Kidney (tissue), 13 donors: ENCODE measurements at regions not wholly inside any gene's neighbourhood (a gene's known extent, or its start where the extent isn't known, plus 50 kb on each side); places are given as distances from the start of the nearest gene placed in this dataset.

ENCODE experiments used
- DNase-seq, 5 donors: peaks; one replicate each; pipeline ENCODE4 v3.0.0-alpha.2; 2013 to 2020
- FAIRE-seq: peaks from 2 replicates; lab custom pipeline; 2012; peaks lifted over from hg19 to GRCh38; lab: Jason Lieb, UNC
- H3K27ac ChIP-seq, 2 donors: one replicate each; pipeline ENCODE4 v1.7.0; 2013; ENCODE audit warnings: low read depth in 2 of 2, low read length in 2 of 2, inconsistent platforms in 1 of 2
- H3K27me3 ChIP-seq: one replicate; pipeline ENCODE4 v1.7.1; 2013; ENCODE audit warnings: low read length, inconsistent platforms; ENCODE audit not compliant: control insufficient read depth, insufficient read depth
- H3K36me3 ChIP-seq, 3 donors: one replicate each; pipeline versions ENCODE4 v1.7.0 to v1.7.1; 2013; ENCODE audit warnings: low read length in 3 of 3, control low read depth in 1 of 3, inconsistent platforms in 1 of 3; ENCODE audit not compliant: insufficient read depth in 3 of 3, control insufficient read depth in 2 of 3
- H3K4me1 ChIP-seq, 3 donors: one replicate each; pipeline versions ENCODE4 v1.7.0 to v1.7.1; 2013; ENCODE audit warnings: low read length in 3 of 3, inconsistent platforms in 1 of 3, low read depth in 1 of 3; ENCODE audit not compliant: control insufficient read depth in 2 of 3, insufficient read depth in 2 of 3
- H3K4me3 ChIP-seq, 3 donors: one replicate each; pipeline versions ENCODE4 v1.7.0 to v1.8.1; 2013; ENCODE audit warnings: low read length in 3 of 3, control low read depth in 1 of 3, inconsistent platforms in 1 of 3
- H3K9ac ChIP-seq, 3 donors: one replicate each; pipeline versions ENCODE4 v1.7.0 to v1.7.1; 2013; ENCODE audit warnings: low read length in 3 of 3, control low read depth in 1 of 3, inconsistent platforms in 1 of 3
- H3K9me3 ChIP-seq, 3 donors: one replicate each; pipeline versions ENCODE4 v1.7.0 to v1.7.1; 2013; ENCODE audit warnings: low read length in 3 of 3, control low read depth in 1 of 3, inconsistent platforms in 1 of 3; ENCODE audit not compliant: control insufficient read depth in 2 of 3, insufficient read depth in 1 of 3
- intact Hi-C: fragments of 100-400 bp; cut with DNase I; formaldehyde crosslinking; loops from one replicate; pipeline ENCODE4 v1.11.1; 2022
- TF ChIP-seq, protein P1 (sequence below): IDR thresholded peaks from 3 replicates; pipeline ENCODE4 v1.5.1; 2012; ENCODE audit warnings: mild to moderate bottlenecking, moderate library complexity, borderline replicate concordance; ENCODE audit not compliant: insufficient read depth; ENCODE audit errors: extremely low read depth
- donor health status: control.
- donor health status: control.
- donor health status: control.
- donor health status: control.
- donor health status: control.
- donor health status: DM: yes; HTN: yes; CAD: no.
- donor health status: Normal renal cell carcinoma (clear cell type).

DNA sequence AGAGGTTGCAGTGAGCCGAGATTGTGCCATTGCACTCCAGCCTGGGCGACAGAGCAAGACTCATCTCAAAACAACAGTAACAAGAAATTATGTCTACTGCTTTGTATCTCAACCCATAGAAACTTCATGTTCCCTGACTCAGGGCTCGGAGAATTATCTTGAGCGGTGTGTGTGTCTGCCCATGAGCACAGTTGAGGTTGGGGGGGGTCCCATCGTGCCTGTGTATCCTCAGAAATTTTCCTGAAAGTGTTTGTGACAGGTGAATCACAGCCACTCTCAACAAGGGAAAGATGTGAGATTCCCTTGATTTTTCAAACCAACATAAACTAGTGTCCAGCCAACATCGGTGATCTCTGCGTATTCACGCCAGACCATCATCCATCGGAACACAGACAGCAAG, 319.1 kb downstream of the ASMT start:
- Histone ChIP-seq H3K4me1 (no peaks in the 10 kb centered on the region), H3K27me3 (no peaks in the 10 kb centered on the region), H3K9ac (no peak overlapping the region), H3K9me3 (no peaks in the 10 kb centered on the region), H3K4me3 (no peak overlapping the region), H3K27ac (no peak overlapping the region), H3K36me3 (no peaks in the 10 kb centered on the region)
- intact Hi-C loops: no loop called here
- no peak for FAIRE-seq
- no peak for DNase-seq
- TF ChIP-seq, protein P1, sequence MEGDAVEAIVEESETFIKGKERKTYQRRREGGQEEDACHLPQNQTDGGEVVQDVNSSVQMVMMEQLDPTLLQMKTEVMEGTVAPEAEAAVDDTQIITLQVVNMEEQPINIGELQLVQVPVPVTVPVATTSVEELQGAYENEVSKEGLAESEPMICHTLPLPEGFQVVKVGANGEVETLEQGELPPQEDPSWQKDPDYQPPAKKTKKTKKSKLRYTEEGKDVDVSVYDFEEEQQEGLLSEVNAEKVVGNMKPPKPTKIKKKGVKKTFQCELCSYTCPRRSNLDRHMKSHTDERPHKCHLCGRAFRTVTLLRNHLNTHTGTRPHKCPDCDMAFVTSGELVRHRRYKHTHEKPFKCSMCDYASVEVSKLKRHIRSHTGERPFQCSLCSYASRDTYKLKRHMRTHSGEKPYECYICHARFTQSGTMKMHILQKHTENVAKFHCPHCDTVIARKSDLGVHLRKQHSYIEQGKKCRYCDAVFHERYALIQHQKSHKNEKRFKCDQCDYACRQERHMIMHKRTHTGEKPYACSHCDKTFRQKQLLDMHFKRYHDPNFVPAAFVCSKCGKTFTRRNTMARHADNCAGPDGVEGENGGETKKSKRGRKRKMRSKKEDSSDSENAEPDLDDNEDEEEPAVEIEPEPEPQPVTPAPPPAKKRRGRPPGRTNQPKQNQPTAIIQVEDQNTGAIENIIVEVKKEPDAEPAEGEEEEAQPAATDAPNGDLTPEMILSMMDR: no peak

DNA sequence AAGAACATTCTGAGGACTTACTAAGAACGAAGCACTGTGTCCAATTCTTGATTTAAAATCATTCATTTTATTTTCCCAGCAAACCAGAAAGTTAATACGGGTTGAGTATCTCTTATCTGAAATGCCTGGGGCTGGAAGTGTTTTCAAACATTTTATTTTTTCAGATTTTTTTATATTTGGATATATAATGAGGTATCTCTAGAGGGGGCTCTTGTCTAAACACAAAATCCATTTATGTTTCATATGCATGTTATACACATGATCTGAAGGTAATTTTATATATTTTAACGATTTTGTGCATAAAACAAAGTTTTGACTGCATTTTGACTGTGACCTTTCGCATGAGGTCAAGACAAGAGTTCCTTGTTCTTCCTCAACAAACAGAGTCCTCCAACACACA, 320.9 kb downstream of the ASMT start:
- no peaks in the 10 kb centered on the region for H3K27me3 ChIP-seq
- H3K9ac ChIP-seq: no peak overlapping the region
- H3K4me3 ChIP-seq: no peak overlapping the region
- no peaks in the 10 kb centered on the region for H3K9me3 ChIP-seq
- TF ChIP-seq, protein P1: no peak
- FAIRE-seq: no peak
- intact Hi-C loops: no loop called here
- no peaks in the 10 kb centered on the region for H3K4me1 ChIP-seq
- H3K36me3 ChIP-seq: no peaks in the 10 kb centered on the region
- DNase-seq: no peak
- H3K27ac ChIP-seq: no peak overlapping the region

DNA sequence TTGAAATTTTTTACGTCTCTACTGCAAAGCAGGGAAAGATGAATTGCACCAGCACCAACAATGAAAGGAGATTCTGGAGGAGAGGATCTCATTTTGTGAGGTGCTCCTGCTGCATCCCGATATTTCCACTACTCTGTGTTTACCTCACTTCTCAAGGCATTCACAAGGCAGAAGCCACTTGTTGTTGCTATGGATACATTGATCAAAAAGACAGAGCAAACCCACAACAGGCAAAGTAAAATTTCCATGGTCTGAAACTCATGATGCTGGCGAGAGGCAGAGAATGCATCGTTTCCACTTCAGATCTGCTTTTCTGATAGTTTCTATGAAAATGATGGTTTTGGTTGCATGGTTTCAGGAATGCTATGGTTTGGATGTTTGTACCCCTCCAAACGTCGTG, 323.3 kb downstream of the ASMT start:
- Histone ChIP-seq H3K27ac (no peak overlapping the region), H3K9ac (no peak overlapping the region), H3K27me3 (no peaks in the 10 kb centered on the region), H3K9me3 (no peaks in the 10 kb centered on the region), H3K4me1 (no peaks in the 10 kb centered on the region), H3K4me3 (no peak overlapping the region), H3K36me3 (no peaks in the 10 kb centered on the region)
- FAIRE-seq (no peak), DNase-seq (no peak)
- TF ChIP-seq, protein P1: no peak
- intact Hi-C loops: no loop called here

DNA sequence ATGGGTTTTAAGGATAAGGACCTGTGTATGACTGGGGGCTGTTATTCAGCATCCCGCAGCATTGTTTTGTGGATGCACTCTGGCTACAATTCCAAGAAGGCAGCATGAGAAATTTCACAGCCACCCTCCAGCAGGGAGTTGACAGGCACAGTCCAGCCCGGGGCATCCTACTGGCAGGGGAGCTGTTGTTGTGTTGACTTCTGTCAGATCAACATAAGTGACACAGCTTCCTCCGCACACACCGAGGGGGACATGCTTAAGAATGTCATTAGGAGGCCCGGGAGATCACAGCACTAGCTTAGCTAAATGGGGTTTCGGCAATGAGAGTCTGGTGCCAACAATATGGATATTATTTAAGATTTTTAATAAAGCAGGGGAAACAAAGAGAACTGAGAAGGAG, 326.5 kb downstream of the ASMT start:
- H3K36me3 ChIP-seq: no peaks in the 10 kb centered on the region
- no peak overlapping the region for H3K9ac ChIP-seq
- TF ChIP-seq, protein P1: no peak
- intact Hi-C loops: no loop called here
- H3K4me3 ChIP-seq: no peak overlapping the region
- no peaks in the 10 kb centered on the region for H3K9me3 ChIP-seq
- DNase-seq (no peak), FAIRE-seq (no peak)
- H3K4me1 ChIP-seq: no peaks in the 10 kb centered on the region
- H3K27me3 ChIP-seq: no peaks in the 10 kb centered on the region
- H3K27ac ChIP-seq: no peak overlapping the region
